GM19240 (cell line): ENCODE measurements at regions not wholly inside any gene's neighbourhood (a gene's known extent, or its start where the extent isn't known, plus 50 kb on each side); places are given as distances from the start of the nearest gene placed in this dataset.

Experiments
- DNase-seq: peaks from one replicate; pipeline ENCODE4 v3.0.0; 2011; ENCODE audit warnings: low spot score; ENCODE audit not compliant: insufficient read length

DNA sequence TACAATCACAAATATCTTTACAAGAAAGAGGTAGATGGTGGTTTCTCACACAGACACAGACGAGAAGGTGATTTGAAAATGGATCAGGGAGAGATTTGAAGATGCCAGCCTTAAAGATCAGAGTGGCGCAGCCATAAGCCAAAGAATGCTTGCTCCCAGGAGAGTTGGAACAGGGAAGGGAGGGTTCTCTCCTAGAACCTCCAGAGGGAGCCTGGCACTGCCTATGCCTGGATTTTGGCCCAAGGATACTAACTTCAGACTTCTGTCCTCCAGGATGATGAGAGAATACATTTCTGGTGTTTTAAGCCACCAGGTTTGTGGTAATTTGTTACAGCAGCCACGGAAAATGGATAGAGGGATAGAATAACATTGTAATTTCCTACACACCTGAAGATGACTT, 279.1 kb downstream of the FAM43A start:
- no peak for DNase-seq

- DNase-seq = no peak
Measured at GRCh38 chr3:194967151-194968117, 281.8 kb downstream of the FAM43A start.

GRCh38 chr3:194970066-194970465, 284.4 kb downstream of the FAM43A start:
- no peak for DNase-seq

- DNase-seq = no peak
Measured at GRCh38 chr3:194971009-194971408, 285.3 kb downstream of the FAM43A start.

DNA sequence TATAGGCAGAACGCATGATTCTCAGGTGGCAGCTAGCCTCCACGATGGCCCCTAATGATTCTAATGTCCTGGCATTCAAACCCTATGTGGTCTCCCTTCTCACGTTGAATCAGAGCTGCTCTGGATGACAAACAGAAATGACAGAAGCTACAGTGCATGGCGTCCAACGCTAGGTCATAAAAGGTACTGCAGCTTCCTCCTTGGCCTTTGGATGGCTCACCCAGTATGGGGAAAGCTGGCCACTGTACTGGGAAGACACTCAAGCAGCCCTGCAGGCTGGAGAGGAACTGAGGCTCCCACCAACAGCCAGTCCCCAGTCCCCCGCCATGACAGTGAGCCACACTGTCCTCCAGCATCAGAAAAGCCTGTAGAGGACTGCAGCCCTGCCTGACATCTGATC, 286.3 kb downstream of the FAM43A start:
- no peak for DNase-seq

- DNase-seq = no peak
Measured at GRCh38 chr3:194972641-194973040, 287.0 kb downstream of the FAM43A start.

- DNase-seq = no peak
Measured at GRCh38 chr3:194973366-194974000, 287.8 kb downstream of the FAM43A start.

- DNase-seq = no peak
Measured at GRCh38 chr3:194974468-194975135, 288.9 kb downstream of the FAM43A start.

GRCh38 chr3:194976049-194976451, 290.4 kb downstream of the FAM43A start:
- no peak for DNase-seq

- no peak for DNase-seq
Measured at GRCh38 chr3:194976874-194977273, 291.2 kb downstream of the FAM43A start.

GRCh38 chr3:194977356-194977755, 291.7 kb downstream of the FAM43A start:
- DNase-seq = no peak

- no peak for DNase-seq
Measured at GRCh38 chr3:194979173-194979572, 291.8 kb downstream of the XXYLT1 start.

DNA sequence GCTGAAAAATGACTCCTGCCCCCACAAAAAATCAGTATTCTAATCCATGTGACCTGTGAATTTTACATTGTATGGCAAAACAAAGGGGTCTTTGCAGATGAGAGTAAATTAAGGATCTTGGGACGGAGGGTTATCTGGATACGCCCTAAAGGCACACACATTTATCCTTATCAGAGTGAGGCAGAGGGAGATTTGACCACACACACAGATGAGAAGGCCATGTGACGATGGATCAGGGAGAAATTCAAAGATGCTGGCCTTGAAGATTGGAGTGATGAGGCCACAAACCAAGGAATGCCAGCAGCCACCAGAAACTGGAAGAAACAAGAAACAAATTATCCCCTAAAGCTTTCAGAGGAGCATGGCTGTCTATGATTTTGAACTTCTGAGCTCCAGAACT, 288.5 kb downstream of the XXYLT1 start:
- no peak for DNase-seq

- no peak for DNase-seq
Measured at GRCh38 chr3:194983121-194983520, 287.8 kb downstream of the XXYLT1 start.

DNA sequence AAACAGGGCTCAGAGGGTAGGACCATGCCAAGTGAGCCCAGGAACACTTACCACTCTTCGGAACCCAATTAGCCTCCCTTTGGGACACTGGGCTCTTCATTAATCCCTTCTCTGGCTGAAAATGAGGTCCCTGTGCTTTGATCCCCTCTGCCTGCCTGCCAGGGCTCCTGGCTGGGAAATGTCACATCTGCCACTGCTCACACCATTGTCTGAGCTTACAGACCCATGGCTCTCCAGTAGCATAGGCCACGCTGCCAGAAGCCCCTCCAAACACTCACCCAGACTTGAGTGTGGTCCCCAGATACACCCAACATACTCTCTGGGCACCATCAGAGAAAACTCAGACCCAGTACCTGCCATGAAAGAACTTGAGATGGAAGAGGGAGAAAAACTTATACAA, 287.3 kb downstream of the XXYLT1 start:
- DNase-seq = no peak

- no peak for DNase-seq
Measured at GRCh38 chr3:194984066-194984465, 286.9 kb downstream of the XXYLT1 start.

GRCh38 chr3:194984622-194985021, 286.3 kb downstream of the XXYLT1 start:
- no peak for DNase-seq

DNA sequence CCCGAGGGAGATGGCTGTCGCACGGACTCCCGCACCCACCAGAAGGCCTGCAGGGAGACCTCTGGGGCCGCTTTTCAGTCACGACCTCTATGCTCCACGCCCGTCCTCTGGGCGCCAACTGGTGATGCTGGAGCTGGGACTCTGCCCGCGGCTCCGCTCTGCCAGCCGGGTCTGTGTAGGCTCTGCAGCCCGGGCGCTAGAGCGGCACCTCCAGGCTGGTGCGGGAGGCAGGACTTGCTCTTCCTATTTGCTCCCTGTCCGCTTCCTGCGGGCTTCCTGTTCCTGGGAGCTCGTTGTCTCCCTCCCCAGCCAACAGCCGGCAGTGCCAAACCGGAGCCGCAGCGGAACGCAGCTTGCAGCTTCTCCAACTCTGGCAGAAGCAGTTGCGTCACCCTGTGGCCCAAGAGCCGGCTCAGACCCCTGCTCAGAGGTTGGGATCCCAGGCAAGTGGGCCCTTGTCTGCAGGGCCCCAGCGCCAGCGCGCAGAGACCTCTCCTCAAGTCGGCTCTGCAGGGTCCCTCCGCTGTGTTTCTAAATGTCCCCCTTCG, 285.9 kb downstream of the XXYLT1 start:
- no peak for DNase-seq

- no peak for DNase-seq
Measured at GRCh38 chr3:194986208-194987043, 284.5 kb downstream of the XXYLT1 start.

DNA sequence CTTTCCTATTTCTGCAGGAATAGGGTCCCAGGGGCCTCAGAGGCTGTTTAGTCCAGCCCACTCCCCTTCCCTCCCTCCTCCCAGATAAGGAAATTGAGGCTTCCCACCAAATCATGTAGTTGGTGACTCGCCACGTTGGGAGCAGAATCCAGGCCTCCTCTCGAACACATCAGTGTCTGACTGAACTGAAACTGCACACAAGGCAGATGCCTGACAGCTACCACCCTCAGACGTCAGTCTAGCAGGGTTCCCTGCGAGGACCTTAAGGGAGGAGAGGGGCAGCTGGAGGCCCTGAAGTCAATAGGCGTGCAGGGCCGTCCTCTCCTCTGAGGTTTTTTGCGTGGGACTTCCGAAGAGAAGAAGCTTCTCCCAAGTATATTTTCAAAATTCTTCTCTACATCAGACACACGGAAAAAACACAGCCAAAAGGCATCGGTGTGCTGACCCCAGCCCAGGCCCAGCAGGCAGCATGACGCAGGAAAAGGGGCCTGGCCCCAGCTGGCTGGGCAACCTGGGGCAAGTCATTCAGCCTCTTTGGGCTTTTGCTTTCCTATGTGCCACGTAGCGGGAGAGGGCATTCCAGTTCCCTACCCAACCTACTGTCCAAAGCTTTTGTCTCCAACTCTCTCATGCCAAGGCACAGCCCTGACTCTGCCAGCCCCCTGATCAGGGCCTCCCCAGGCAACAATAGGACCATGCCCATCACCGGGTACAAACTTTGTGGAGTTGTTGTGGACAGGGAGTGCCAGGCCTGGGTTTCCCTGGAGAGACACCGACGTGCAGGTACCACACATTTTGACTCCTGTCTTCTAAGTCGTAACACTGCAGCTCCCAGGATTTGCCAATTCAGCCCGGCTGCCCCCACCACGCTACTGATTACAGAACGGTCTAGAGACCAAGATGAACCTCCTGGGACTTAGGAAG, 283.1 kb downstream of the XXYLT1 start:
- DNase-seq = no peak
